Small intestine (tissue), 7 donors: ENCODE measurements at regions not wholly inside any gene's neighbourhood (a gene's known extent, or its start where the extent isn't known, plus 50 kb on each side); places are given as distances from the start of the nearest gene placed in this dataset.

Source experiments
- DNase-seq, 2 donors: peaks; one replicate each; pipeline versions ENCODE4 v3.0.0 to v3.0.0-alpha.2; 2013
- FAIRE-seq: peaks from 2 replicates; lab custom pipeline; 2012; peaks lifted over from hg19 to GRCh38; lab: Jason Lieb, UNC
- H3K27ac ChIP-seq, 3 donors: one replicate each; pipeline ENCODE4 v1.5.1; 2013; ENCODE audit warnings: low read length in 2 of 3, mild to moderate bottlenecking in 2 of 3, control low read depth in 1 of 3, inconsistent platforms in 1 of 3, low read depth in 1 of 3, moderate library complexity in 1 of 3
- H3K27me3 ChIP-seq, 3 donors: one replicate each; pipeline ENCODE4 v1.6.1; 2013; ENCODE audit warnings: low read length in 3 of 3, inconsistent platforms in 1 of 3; ENCODE audit not compliant: control insufficient read depth in 3 of 3, insufficient read depth in 3 of 3
- H3K36me3 ChIP-seq, 3 donors: one replicate each; pipeline ENCODE4 v1.6.1; 2013; ENCODE audit warnings: low read length in 3 of 3, inconsistent platforms in 1 of 3, low read depth in 1 of 3, mild to moderate bottlenecking in 1 of 3, moderate library complexity in 1 of 3; ENCODE audit not compliant: control insufficient read depth in 3 of 3, insufficient read depth in 2 of 3
- H3K4me1 ChIP-seq, 3 donors: one replicate each; pipeline ENCODE4 v1.6.1; 2013; ENCODE audit warnings: low read length in 2 of 3, inconsistent platforms in 1 of 3, low read depth in 1 of 3, mild to moderate bottlenecking in 1 of 3, moderate library complexity in 1 of 3; ENCODE audit not compliant: control insufficient read depth in 3 of 3, insufficient read depth in 2 of 3
- H3K4me3 ChIP-seq, 3 donors: one replicate each; pipeline ENCODE4 v1.5.1; 2013; ENCODE audit warnings: low read length in 3 of 3, control low read depth in 1 of 3, inconsistent platforms in 1 of 3, low read depth in 1 of 3, mild to moderate bottlenecking in 1 of 3, moderate library complexity in 1 of 3
- H3K9me3 ChIP-seq, 2 donors: one replicate each; pipeline ENCODE4 v1.6.1; 2013; ENCODE audit warnings: low read depth in 1 of 2, low read length in 1 of 2; ENCODE audit not compliant: control insufficient read depth in 2 of 2, insufficient read depth in 1 of 2
- WGBS, 3 donors: extraction: QIAGEN DNeasy Blood & Tissue Kit; methylation state at CpG; one replicate each; pipeline ENCODE4 v1.1.7; 2013; 5-methylcytosine and 5-hydroxymethylcytosine counted together
- donor health status: healthy with polysubstance abuse.
- donor health status: control.
- donor health status: control.
- donor health status: Bipolar disorder and iron deficiency.
- donor health status: healthy.

DNA sequence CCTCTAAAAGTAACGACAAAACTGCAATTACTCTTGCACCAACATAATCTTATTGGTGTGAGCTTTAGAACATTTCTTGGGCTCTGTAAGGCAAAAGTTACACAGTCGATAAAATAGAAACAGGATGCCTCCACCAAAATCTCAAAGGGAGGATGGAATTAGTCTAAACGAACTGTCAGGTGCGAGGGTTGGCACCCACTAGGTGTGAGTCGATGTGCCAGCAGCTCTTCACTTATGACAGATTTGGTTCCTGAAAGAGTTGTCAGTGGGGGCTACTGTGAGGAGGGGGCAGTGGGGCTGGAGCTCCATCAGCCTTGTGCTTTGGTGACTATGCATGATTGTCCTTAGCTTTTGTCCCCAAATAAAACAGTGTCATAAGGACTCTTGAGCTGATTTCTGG, 422.9 kb downstream of the TMEM114 start:
- Histone ChIP-seq H3K27ac (no peak overlapping the region), H3K4me1 (no peaks in the 10 kb centered on the region), H3K36me3 (no peaks in the 10 kb centered on the region), H3K9me3 (no peaks in the 10 kb centered on the region), H3K27me3 (no peaks in the 10 kb centered on the region), H3K4me3 (no peak overlapping the region)
- WGBS, 3 donors = 88 to 93% (median 93%) methylated on average over 5 of the region's 5 CpGs
- DNase-seq (no peak), FAIRE-seq (no peak)

DNA sequence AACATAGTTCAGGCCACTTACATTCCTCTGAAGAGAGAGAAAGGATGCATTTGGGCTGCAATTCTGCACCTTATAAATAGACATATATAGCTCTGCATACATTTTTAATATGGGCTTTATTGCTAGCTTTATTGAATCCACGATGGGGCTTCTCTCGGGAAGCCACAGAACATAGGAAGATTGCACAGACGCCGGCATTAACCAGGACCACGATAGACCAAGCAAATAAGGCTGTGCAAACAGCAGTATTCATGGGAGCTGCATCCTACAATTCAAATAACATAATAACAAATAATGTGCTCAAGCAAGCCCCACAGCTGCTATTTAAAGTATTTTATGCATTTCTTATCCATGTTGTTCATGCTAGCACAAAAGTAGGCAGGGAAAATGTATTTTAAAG, 432.3 kb downstream of the TMEM114 start:
- no peak overlapping the region for H3K4me3 ChIP-seq
- no peaks in the 10 kb centered on the region for H3K4me1 ChIP-seq
- no peak for FAIRE-seq
- H3K9me3 ChIP-seq = no peaks in the 10 kb centered on the region
- no peaks in the 10 kb centered on the region for H3K36me3 ChIP-seq
- WGBS, 3 donors = 38 to 70% (median 53%) methylated on average over 5 of the region's 5 CpGs
- no peak for DNase-seq
- no peak overlapping the region for H3K27ac ChIP-seq
- no peaks in the 10 kb centered on the region for H3K27me3 ChIP-seq

GRCh38 chr16:8155275-8155674, 435.0 kb downstream of the TMEM114 start:
- no peaks in the 10 kb centered on the region for H3K9me3 ChIP-seq

GRCh38 chr16:8146256-8147012, 443.9 kb downstream of the TMEM114 start:
- Histone ChIP-seq H3K9me3 (no peaks in the 10 kb centered on the region), H3K4me1 (no peaks in the 10 kb centered on the region), H3K27me3 (no peaks in the 10 kb centered on the region), H3K27ac (no peak overlapping the region), H3K36me3 (no peaks in the 10 kb centered on the region), H3K4me3 (no peak overlapping the region)
- DNase-seq = no peak
- FAIRE-seq = no peak
- 88 to 90% (median 89%) methylated on average over 17 of the region's 17 CpGs for WGBS, 3 donors

More at GRCh38 chr16:8155275-8155674, 435.0 kb downstream of the TMEM114 start:
- Histone ChIP-seq H3K27me3 (no peaks in the 10 kb centered on the region), H3K27ac (no peak overlapping the region), H3K4me3 (no peak overlapping the region), H3K36me3 (no peaks in the 10 kb centered on the region), H3K4me1 (no peaks in the 10 kb centered on the region)
- DNase-seq = no peak
- FAIRE-seq = no peak
- 43 to 62% (median 56%) methylated on average over 2 of the region's 2 CpGs for WGBS, 3 donors

DNA sequence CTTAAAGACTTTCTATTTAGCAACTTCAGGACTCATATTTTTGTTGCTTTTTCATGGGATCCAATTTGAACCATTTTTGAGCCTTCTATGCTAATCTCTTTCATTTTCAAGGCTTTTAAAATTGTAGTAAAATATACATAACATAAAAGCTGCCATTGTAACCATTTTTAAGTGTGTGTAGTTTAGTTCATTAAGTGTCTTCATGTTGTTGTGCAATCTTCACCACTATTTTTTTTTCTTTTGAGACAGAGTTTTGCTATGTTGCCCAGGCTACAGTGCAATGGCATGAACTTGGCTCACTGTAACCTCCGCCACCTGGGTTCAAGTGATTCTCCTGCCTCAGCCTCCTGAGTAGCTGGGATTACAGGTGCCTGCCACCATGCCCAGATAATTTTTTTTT, 451.6 kb downstream of the TMEM114 start:
- Histone ChIP-seq H3K4me1 (no peaks in the 10 kb centered on the region), H3K4me3 (no peak overlapping the region), H3K27ac (no peak overlapping the region), H3K9me3 (no peaks in the 10 kb centered on the region), H3K27me3 (no peaks in the 10 kb centered on the region), H3K36me3 (no peaks in the 10 kb centered on the region)
- FAIRE-seq (no peak), DNase-seq (no peak)
- WGBS, 3 donors = 93 to 100% (median 93%) methylated on average over 1 of the region's 1 CpG

DNA sequence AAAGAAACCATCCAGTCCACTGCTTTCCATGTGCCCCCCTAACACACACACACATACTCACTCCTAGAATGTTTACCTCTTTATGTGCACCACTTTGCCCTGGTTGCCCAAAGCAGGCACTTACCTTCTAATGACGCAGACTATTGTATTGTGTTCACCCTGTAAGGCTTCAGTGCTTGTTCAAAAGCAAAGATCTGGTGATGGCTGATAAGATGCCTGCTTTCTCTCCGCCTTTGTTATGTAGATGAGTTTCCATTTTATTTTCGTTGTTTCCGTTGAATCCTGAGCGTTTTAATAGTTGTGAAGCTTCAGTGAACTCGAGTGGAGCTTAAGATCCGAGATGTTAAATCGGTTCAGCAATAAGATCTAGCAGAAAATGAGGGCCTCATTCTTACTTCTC, 452.7 kb downstream of the TMEM114 start:
- Histone ChIP-seq H3K27me3 (no peaks in the 10 kb centered on the region), H3K27ac (no peak overlapping the region), H3K4me1 (no peaks in the 10 kb centered on the region), H3K36me3 (no peaks in the 10 kb centered on the region), H3K4me3 (no peak overlapping the region), H3K9me3 (no peaks in the 10 kb centered on the region)
- DNase-seq (no peak), FAIRE-seq (no peak)
- WGBS, 3 donors = 69 to 72% (median 71%) methylated on average over 8 of the region's 8 CpGs

DNA sequence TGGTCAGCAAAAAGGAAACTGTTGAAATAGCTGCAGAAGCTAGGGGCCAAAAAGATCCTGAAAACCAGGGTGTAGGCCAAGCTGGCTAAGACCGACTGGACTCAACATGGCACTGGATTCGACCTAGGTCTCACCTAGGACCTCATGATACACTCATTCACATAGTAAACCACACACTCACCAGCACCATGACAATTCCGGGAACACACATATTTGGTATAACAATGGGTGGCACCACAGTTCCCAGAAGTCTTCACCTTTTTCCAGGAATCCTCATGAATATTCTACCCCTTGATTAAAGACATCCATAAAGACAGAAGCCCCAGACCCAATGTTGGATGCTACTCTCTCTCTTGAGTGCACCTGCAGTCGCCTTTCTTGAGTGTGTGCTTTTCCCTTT, 460.1 kb downstream of the TMEM114 start:
- no peak overlapping the region for H3K27ac ChIP-seq
- H3K4me1 ChIP-seq = no peaks in the 10 kb centered on the region
- DNase-seq (no peak), FAIRE-seq (no peak)
- H3K36me3 ChIP-seq = no peaks in the 10 kb centered on the region
- WGBS, 3 donors = 74 to 76% (median 76%) methylated on average over 4 of the region's 4 CpGs
- no peaks in the 10 kb centered on the region for H3K27me3 ChIP-seq
- no peak overlapping the region for H3K4me3 ChIP-seq
- no peaks in the 10 kb centered on the region for H3K9me3 ChIP-seq

GRCh38 chr16:8127070-8127469, 463.2 kb downstream of the TMEM114 start:
- DNase-seq = no peak
- H3K36me3 ChIP-seq = no peaks in the 10 kb centered on the region
- WGBS, 3 donors = 64 to 83% (median 82%) methylated on average over 11 of the region's 11 CpGs
- H3K27ac ChIP-seq = no peak overlapping the region
- H3K27me3 ChIP-seq = no peaks in the 10 kb centered on the region
- no peak for FAIRE-seq
- H3K9me3 ChIP-seq = no peaks in the 10 kb centered on the region
- no peaks in the 10 kb centered on the region for H3K4me1 ChIP-seq
- no peak overlapping the region for H3K4me3 ChIP-seq

GRCh38 chr16:8126313-8126712, 464.0 kb downstream of the TMEM114 start:
- H3K27me3 ChIP-seq = no peaks in the 10 kb centered on the region
- FAIRE-seq (no peak), DNase-seq (no peak)
- no peaks in the 10 kb centered on the region for H3K36me3 ChIP-seq
- no peak overlapping the region for H3K27ac ChIP-seq
- H3K9me3 ChIP-seq = no peaks in the 10 kb centered on the region
- H3K4me1 ChIP-seq = no peaks in the 10 kb centered on the region
- H3K4me3 ChIP-seq = no peak overlapping the region
- WGBS, 3 donors = 94 to 98% (median 95%) methylated on average over 3 of the region's 3 CpGs
